Endodermal cell (in vitro differentiated cells): ENCODE measurements at regions not wholly inside any gene's neighbourhood (a gene's known extent, or its start where the extent isn't known, plus 50 kb on each side); places are given as distances from the start of the nearest gene placed in this dataset.

Experiments used
- DNase-seq: peaks from one replicate; pipeline ENCODE4 v3.0.0-alpha.2; 2017
- H3K27ac ChIP-seq: 2 replicates; pipeline ENCODE4 v1.5.1; 2013; ENCODE audit warnings: mild to moderate bottlenecking, low read depth, low read length, moderate library complexity
- H3K27me3 ChIP-seq: 2 replicates; pipeline ENCODE4 v1.6.1; 2013; ENCODE audit warnings: mild to moderate bottlenecking, low read length, moderate library complexity; ENCODE audit not compliant: insufficient read depth, control insufficient read depth, poor library complexity, severe bottlenecking
- H3K36me3 ChIP-seq: 2 replicates; pipeline ENCODE4 v1.7.0; 2013; ENCODE audit warnings: mild to moderate bottlenecking, low read length, moderate library complexity; ENCODE audit not compliant: control insufficient read depth, insufficient read depth
- H3K4me1 ChIP-seq: one replicate; pipeline ENCODE4 v1.7.0; 2013; ENCODE audit warnings: low read length; ENCODE audit not compliant: control insufficient read depth, insufficient read depth
- H3K4me3 ChIP-seq: 2 replicates; pipeline ENCODE4 v1.5.1; 2013; ENCODE audit warnings: mild to moderate bottlenecking, low read length, moderate library complexity
- H3K9ac ChIP-seq: 2 replicates; pipeline ENCODE4 v1.6.1; 2013; ENCODE audit warnings: mild to moderate bottlenecking, low read length, moderate library complexity; ENCODE audit not compliant: poor library complexity, severe bottlenecking; ENCODE audit errors: extremely low read depth
- H3K9me3 ChIP-seq: 2 replicates; pipeline ENCODE4 v1.6.1; 2013; ENCODE audit warnings: mild to moderate bottlenecking, low read length, moderate library complexity; ENCODE audit not compliant: control insufficient read depth
- H3K27ac Mint-ChIP-seq: 2 replicates; pipeline ENCODE4 v1.8.0; 2020; ENCODE audit warnings: mixed read lengths
- H3K27me3 Mint-ChIP-seq: 2 replicates; pipeline ENCODE4 v1.8.0; 2021; ENCODE audit warnings: mild to moderate bottlenecking, mixed read lengths; ENCODE audit not compliant: insufficient read depth
- H3K36me3 Mint-ChIP-seq: 2 replicates; pipeline ENCODE4 v1.8.0; 2020; ENCODE audit warnings: low read depth, mixed read lengths
- H3K4me1 Mint-ChIP-seq: 2 replicates; pipeline ENCODE4 v1.8.0; 2020; ENCODE audit warnings: mixed read lengths
- H3K4me3 Mint-ChIP-seq: 2 replicates; pipeline ENCODE4 v1.8.0; 2020; ENCODE audit warnings: mild to moderate bottlenecking, moderate library complexity, mixed read lengths
- H3K9me3 Mint-ChIP-seq: 2 replicates; pipeline ENCODE4 v1.8.0; 2020; ENCODE audit warnings: mild to moderate bottlenecking, mixed read lengths
- CTCF ChIP-seq: fragments of 200-600 bp; sonication (generic); conservative IDR thresholded peaks from 2 replicates; pipeline ENCODE4 v1.5.0; 2021; ENCODE audit warnings: antibody characterized with exemption, mild to moderate bottlenecking
- WGBS, 2 experiments: methylation state at CpG; one replicate each; pipeline versions ENCODE4 v1.1.5 to v1.1.7; 2013; ENCODE audit warnings: missing lambda C conversion rate in 2 of 2, mixed read lengths in 1 of 2; ENCODE audit not compliant: insufficient coverage in 1 of 2, insufficient read length in 1 of 2; 5-methylcytosine and 5-hydroxymethylcytosine counted together

- peak overlapping the region; percentile 38 for H3K27ac Mint-ChIP-seq
- H3K4me1 ChIP-seq: no peaks in the 10 kb centered on the region
- no peaks in the 10 kb centered on the region for H3K27me3 Mint-ChIP-seq
- no peak overlapping the region for H3K4me3 ChIP-seq
- peak; percentile 78 for DNase-seq
- peak; percentile 92 for TF ChIP-seq CTCF
- H3K27ac ChIP-seq: no peak overlapping the region
- peaks cover 12% of the 10 kb centered on the region for H3K9me3 ChIP-seq
- 8 to 9% methylated on average over 2 to 5 of the region's 5 CpGs for WGBS, 2 experiments
- H3K9me3 Mint-ChIP-seq: peaks cover 25% of the 10 kb centered on the region
- peaks cover 14% of the 10 kb centered on the region for H3K4me1 Mint-ChIP-seq
- no peaks in the 10 kb centered on the region for H3K27me3 ChIP-seq
- no peaks in the 10 kb centered on the region for H3K36me3 ChIP-seq
- peaks cover 11% of the 10 kb centered on the region for H3K36me3 Mint-ChIP-seq
- H3K9ac ChIP-seq: no peak overlapping the region
- H3K4me3 Mint-ChIP-seq: no peak overlapping the region
Observed at GRCh38 chr12:19643635-19644034, 204.3 kb downstream of the AEBP2 start.

- Mint-ChIP-seq H3K9me3 (peaks cover 27% of the 10 kb centered on the region), H3K4me3 (no peak overlapping the region), H3K4me1 (peaks cover 14% of the 10 kb centered on the region), H3K36me3 (peaks cover 11% of the 10 kb centered on the region), H3K27ac (no peak overlapping the region), H3K27me3 (no peaks in the 10 kb centered on the region)
- H3K27me3 ChIP-seq: no peaks in the 10 kb centered on the region
- H3K4me1 ChIP-seq: no peaks in the 10 kb centered on the region
- H3K9ac ChIP-seq: no peak overlapping the region
- WGBS, 2 experiments: 71% methylated on average over 3 of the region's 3 CpGs; no CpG with 5 or more reads in 1 of the 2 experiments
- no peak for DNase-seq
- no peak overlapping the region for H3K4me3 ChIP-seq
- no peaks in the 10 kb centered on the region for H3K36me3 ChIP-seq
- peaks cover 12% of the 10 kb centered on the region for H3K9me3 ChIP-seq
- TF ChIP-seq CTCF: no peak
- H3K27ac ChIP-seq: no peak overlapping the region
Observed at GRCh38 chr12:19644571-19644970, 205.3 kb downstream of the AEBP2 start.

- peaks cover 12% of the 10 kb centered on the region for H3K9me3 ChIP-seq
- no peaks in the 10 kb centered on the region for H3K4me1 ChIP-seq
- no peaks in the 10 kb centered on the region for H3K27me3 Mint-ChIP-seq
- H3K9ac ChIP-seq: no peak overlapping the region
- H3K9me3 Mint-ChIP-seq: peaks cover 27% of the 10 kb centered on the region
- H3K27ac ChIP-seq: no peak overlapping the region
- no peak overlapping the region for H3K4me3 Mint-ChIP-seq
- H3K36me3 Mint-ChIP-seq: peaks cover 11% of the 10 kb centered on the region
- H3K36me3 ChIP-seq: no peaks in the 10 kb centered on the region
- H3K27ac Mint-ChIP-seq: no peak overlapping the region
- no peak for TF ChIP-seq CTCF
- H3K27me3 ChIP-seq: no peaks in the 10 kb centered on the region
- H3K4me1 Mint-ChIP-seq: peaks cover 11% of the 10 kb centered on the region
- H3K4me3 ChIP-seq: no peak overlapping the region
- no peak for DNase-seq
Observed at GRCh38 chr12:19645823-19646222, 206.5 kb downstream of the AEBP2 start.
